GM12891 (cell line): ENCODE measurements at regions not wholly inside any gene's neighbourhood (a gene's known extent, or its start where the extent isn't known, plus 50 kb on each side); places are given as distances from the start of the nearest gene placed in this dataset.

Experiments used
- PAX5 ChIP-seq: IDR thresholded peaks from 2 replicates; pipeline ENCODE4 v1.6.1; 2011; ENCODE audit warnings: low read length, moderate library complexity, mild to moderate bottlenecking; ENCODE audit not compliant: insufficient read depth, severe bottlenecking
- POLR2AphosphoS5 ChIP-seq: IDR thresholded peaks from 2 replicates; pipeline ENCODE4 v1.6.1; 2011; ENCODE audit warnings: low read depth, low read length, control low read depth

DNA sequence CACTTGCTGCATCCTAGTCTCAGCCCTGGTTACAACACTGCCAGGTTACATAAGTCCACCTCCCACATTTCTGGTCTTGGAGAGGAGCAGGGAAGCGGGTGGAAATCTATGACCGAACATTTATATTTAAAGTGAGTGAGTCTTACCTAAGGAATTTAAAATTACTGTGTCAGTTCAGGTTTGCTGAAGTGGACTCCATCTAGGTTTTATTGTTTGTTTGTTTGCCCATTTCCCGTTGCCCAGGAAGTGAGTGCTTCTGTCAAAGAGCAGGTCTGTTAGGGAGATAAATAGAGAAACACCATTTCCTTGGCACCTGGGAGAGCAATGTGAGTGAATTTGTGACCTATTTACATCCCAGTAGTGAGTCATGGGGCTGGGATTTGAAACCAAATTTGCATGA, 179.5 kb downstream of the KIF4B start:
- TF ChIP-seq POLR2AphosphoS5 = no peak
- TF ChIP-seq PAX5 = no peak
